Ovary (tissue), 7 donors: ENCODE measurements at regions not wholly inside any gene's neighbourhood (a gene's known extent, or its start where the extent isn't known, plus 50 kb on each side); places are given as distances from the start of the nearest gene placed in this dataset.

Experiments used
- DNase-seq, 5 donors: peaks; one replicate each; pipeline ENCODE4 v3.0.0-alpha.2; 2019 to 2020
- H3K27ac ChIP-seq, 2 donors: fragments of 200-600 bp; one replicate each; pipeline versions ENCODE4 v1.5.1 to v1.8.0; 2019 to 2022
- H3K27me3 ChIP-seq: fragments of 200-600 bp; one replicate; pipeline ENCODE4 v1.8.0; 2022
- H3K36me3 ChIP-seq: fragments of 200-600 bp; sonication (generic); one replicate; pipeline ENCODE4 v1.5.1; 2019
- H3K4me1 ChIP-seq: one replicate; pipeline ENCODE4 v1.8.1; 2013; ENCODE audit warnings: mild to moderate bottlenecking, moderate library complexity; ENCODE audit not compliant: insufficient read depth
- H3K4me3 ChIP-seq: fragments of 200-600 bp; sonication (generic); one replicate; pipeline ENCODE4 v1.5.1; 2017
- H3K9me3 ChIP-seq, 2 donors: fragments of 200-600 bp in 1 of 2; sonication (generic) in 1 of 2; one replicate each; pipeline versions ENCODE4 v1.5.1 to v1.8.1; 2013 to 2019; ENCODE audit warnings: mild to moderate bottlenecking in 1 of 2, moderate library complexity in 1 of 2
- CTCF ChIP-seq, 3 donors: fragments of 450-650 bp in 2 of 3; fragments of 200-600 bp in 1 of 3; IDR thresholded peaks; one replicate each; pipeline versions ENCODE4 v1.5.1 to v1.8.0; 2016 to 2022; ENCODE audit warnings: antibody characterized with exemption in 3 of 3, mild to moderate bottlenecking in 1 of 3
- EP300 ChIP-seq: sonication (generic); formaldehyde crosslinking; IDR thresholded peaks from one replicate; pipeline ENCODE4 v1.6.1; 2017; ENCODE audit warnings: antibody characterized with exemption
- POLR2A ChIP-seq: fragments of 450-650 bp; IDR thresholded peaks from one replicate; pipeline ENCODE4 v1.6.1; 2017; ENCODE audit warnings: antibody characterized with exemption, mild to moderate bottlenecking, moderate library complexity
- WGBS, 3 donors: extraction: QIAGEN DNeasy Blood & Tissue Kit in 1 of 3; methylation state at CpG; one replicate each; pipeline versions ENCODE4 v1.1.5 to v1.1.7; 2013 to 2017; 5-methylcytosine and 5-hydroxymethylcytosine counted together
- intact Hi-C, 4 donors: fragments of 100-400 bp; cut with DNase I; formaldehyde crosslinking; loops; one replicate each; pipeline versions ENCODE4 v1.11.0 to v1.15.1; 2022 to 2023
- donor health status: DM: no; HTN: no; CAD: no; lungs with moderate emphysema.
- donor health status: DM: no; HTN: no; CAD: no.
- donor health status: Bipolar disorder and iron deficiency.
- donor health status: DM: no; HTN: no; CAD: no.
- donor health status: DM: yes; HTN: yes; CAD: no.

DNA sequence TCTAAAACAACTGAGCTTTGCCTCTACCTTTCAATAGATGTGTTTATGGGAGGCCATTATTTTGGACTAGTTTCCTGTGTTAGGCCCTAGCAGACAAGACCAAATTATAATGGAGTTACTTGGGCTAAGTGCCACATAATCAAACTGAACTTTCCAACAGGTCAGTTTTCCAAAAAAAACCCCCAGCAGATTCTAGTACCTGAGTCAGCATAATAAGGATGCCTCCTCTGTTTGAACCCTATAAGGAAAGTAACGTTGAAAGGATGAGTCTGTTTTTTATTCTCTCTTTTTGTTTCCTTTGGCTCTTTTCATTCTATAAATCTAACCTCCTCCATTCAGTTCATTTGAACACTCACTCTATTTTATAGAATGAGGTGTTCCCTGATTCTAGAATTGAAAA is 148.1 kb upstream of the FAM3C start:
- intact Hi-C loops = no loop called here

GRCh38 chr7:121541457-121541856 is 145.3 kb upstream of the FAM3C start:
- H3K9me3 ChIP-seq = no peaks in the 10 kb centered on the region
- H3K4me3 ChIP-seq = no peak overlapping the region
- 87 to 94% (median 90%) methylated on average over 1 of the region's 1 CpG for WGBS, 3 donors
- intact Hi-C loops = no loop called here
- no peak for TF ChIP-seq EP300
- TF ChIP-seq POLR2A = no peak
- no peak for TF ChIP-seq CTCF (IDR thresholded peaks at IDR 0.05)
- H3K27me3 ChIP-seq = no peaks in the 10 kb centered on the region
- no peak for DNase-seq
- H3K36me3 ChIP-seq = no peaks in the 10 kb centered on the region
- H3K4me1 ChIP-seq = no peaks in the 10 kb centered on the region
- no peak overlapping the region for H3K27ac ChIP-seq

More for the DNA sequence above, 148.1 kb upstream of the FAM3C start:
- Histone ChIP-seq H3K27ac (no peak overlapping the region), H3K36me3 (no peaks in the 10 kb centered on the region), H3K27me3 (no peaks in the 10 kb centered on the region), H3K4me3 (no peak overlapping the region), H3K9me3 (no peaks in the 10 kb centered on the region), H3K4me1 (no peaks in the 10 kb centered on the region)
- no peak for TF ChIP-seq POLR2A
- no peak for TF ChIP-seq EP300
- no peak for TF ChIP-seq CTCF (IDR thresholded peaks at IDR 0.05)
- WGBS, 3 donors = 26 to 46% (median 33%) methylated on average over 1 of the region's 1 CpG
- no peak for DNase-seq

- DNase-seq = no peak
- Histone ChIP-seq H3K4me1 (no peaks in the 10 kb centered on the region), H3K27ac (no peak overlapping the region), H3K27me3 (no peaks in the 10 kb centered on the region), H3K4me3 (no peak overlapping the region), H3K36me3 (no peaks in the 10 kb centered on the region), H3K9me3 (no peaks in the 10 kb centered on the region)
- 93 to 95% (median 94%) methylated on average over 1 of the region's 1 CpG for WGBS, 3 donors
- intact Hi-C loops = no loop called here
- no peak for TF ChIP-seq EP300
- TF ChIP-seq POLR2A = no peak
- TF ChIP-seq CTCF (IDR thresholded peaks at IDR 0.05) = no peak
These were observed 144.0 kb upstream of the FAM3C start for GRCh38 chr7:121540138-121540537.

DNA sequence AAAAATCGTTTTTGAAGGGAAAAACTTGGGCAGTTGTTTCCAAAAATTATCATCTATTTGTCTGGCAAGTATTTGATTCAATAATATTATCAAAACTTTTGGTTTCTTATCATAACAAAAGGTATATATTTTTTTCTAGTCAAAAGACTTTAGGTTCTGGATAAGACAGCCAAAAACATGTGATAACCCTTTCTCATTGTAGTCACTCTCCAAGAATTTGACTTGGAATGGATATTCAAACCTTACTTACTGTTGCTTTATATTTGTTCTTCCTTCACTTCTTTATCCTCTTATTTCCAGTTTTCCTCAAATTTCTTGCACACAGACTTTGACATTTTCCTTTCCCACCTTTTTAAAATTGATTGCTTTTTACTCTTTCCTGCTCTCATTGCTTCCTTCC is 140.9 kb upstream of the FAM3C start:
- 2 to 7% (median 6%) methylated on average over 1 of the region's 1 CpG for WGBS, 3 donors
- no peaks in the 10 kb centered on the region for H3K36me3 ChIP-seq
- no peaks in the 10 kb centered on the region for H3K27me3 ChIP-seq

More for the DNA sequence above, 140.9 kb upstream of the FAM3C start:
- Histone ChIP-seq H3K4me1 (no peaks in the 10 kb centered on the region), H3K27ac (no peak overlapping the region), H3K9me3 (no peaks in the 10 kb centered on the region), H3K4me3 (no peak overlapping the region)
- no peak for DNase-seq
- intact Hi-C loops = no loop called here
- no peak for TF ChIP-seq POLR2A
- TF ChIP-seq CTCF (IDR thresholded peaks at IDR 0.05) = no peak
- no peak for TF ChIP-seq EP300
